GM18511 (cell line): ENCODE measurements at regions not wholly inside any gene's neighbourhood (a gene's known extent, or its start where the extent isn't known, plus 50 kb on each side); places are given as distances from the start of the nearest gene placed in this dataset.

Experiments used
- ATAC-seq: cut with Tn5 transposase; IDR thresholded peaks from one replicate; pipeline ENCODE4 v1.9.1; 2021; ENCODE audit warnings: mild to moderate bottlenecking, moderate library complexity; ENCODE audit not compliant: unreplicated experiment

DNA sequence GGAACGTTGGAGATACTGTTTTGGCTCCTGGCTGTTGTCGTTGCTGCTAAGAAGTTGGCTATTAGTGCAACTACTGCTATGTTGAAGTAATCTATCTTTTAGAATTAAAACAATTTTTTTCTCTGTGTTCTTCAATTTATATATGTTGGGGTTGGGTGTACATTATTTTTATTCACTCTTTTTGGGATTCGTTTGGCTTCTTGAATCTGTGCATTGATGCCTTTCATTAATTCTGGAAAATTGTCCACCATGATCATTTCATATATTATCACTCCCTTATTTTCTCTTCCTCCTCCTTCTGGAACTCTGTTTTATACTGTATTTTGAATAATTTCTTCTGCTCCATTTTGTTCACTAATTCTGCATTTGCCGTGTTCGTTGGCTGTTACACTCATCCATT, 199.5 kb upstream of the PLET1 start:
- ATAC-seq = no peak

DNA sequence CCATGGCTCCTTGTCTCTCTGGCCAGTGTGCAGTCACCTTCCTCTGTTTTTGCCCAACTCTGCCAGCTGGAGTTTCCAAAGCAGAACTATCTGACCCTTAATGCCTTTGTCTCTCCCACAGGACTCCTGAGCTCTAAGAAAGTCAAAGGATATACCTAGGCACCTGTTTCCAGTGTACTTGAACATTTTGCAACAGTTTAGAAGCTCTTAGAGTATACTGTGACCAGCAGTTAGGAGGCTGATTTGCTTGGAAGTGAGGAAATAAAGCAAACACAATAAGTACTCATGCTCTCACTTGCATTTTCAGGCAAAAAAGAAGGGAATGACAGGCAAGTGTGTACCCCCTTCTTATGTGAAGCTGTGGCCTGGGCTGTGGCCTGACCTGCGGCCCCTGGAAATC, 204.3 kb upstream of the PLET1 start:
- ATAC-seq = no peak

DNA sequence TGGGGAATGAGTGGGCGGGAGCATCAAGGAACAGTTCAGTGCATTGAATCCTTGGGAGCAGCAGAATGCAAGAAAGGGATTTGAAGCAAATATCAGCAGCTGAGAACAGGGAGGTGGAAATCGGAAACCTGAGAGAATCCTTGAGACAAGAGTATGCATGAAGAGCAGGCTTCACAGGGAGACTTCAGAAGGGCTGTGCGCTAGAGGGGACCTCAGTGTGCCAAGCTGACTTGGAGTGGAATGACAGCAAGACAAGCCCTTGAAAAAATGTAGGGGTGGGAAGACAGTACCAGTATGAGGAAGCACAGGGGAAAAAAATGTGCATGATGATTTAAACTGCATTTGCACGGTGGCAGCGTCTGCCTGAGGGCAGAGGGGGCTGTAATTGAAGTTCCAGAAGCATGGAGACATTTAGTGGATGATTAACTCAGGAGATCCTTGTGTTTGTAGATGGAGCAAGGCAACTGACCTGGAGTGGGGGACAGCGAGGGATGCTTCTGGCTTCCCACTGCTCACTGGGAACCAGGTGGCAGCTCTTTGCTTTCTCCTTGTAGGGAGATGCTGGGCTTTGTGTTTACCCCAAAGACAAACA, 204.9 kb upstream of the PLET1 start:
- no peak for ATAC-seq

DNA sequence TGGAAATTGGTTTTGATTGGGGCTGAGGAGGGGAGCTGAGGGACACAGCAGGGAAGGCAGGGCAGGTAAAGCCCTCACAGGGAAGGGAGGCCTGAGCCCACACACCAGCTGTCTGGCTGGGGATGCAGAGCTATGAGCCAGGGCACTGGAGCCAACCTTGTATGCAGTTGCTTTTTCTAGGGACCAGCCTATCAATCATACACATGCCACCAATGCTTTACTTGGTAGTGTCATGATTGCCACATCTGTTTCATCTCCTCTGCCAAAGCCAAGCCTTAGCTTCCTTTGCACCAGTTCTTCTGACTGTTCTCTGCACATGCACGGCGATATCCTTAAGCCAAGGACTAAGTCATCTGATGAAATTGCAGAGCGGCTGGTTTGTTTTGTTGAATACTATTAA, 207.1 kb upstream of the PLET1 start:
- no peak for ATAC-seq

DNA sequence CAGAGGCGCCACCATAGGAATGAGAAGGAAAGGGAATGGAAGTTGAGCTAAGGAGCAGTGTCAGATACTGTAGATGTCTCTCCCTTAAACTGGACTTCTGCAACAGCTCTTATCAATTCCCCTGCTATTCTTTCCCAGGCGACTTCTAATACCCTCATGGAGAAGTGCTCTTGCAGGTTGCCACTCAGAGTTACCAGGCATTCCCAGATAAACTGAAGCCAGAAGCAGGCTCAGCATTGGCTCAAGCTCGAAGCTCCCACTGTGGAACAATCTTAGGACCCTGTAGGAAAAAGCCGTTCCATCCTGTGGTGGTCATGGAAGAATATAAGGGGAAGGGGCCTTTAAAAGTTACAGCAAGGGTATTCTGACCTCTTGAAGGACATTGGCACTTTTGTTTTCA, 208.7 kb upstream of the PLET1 start:
- ATAC-seq = no peak

DNA sequence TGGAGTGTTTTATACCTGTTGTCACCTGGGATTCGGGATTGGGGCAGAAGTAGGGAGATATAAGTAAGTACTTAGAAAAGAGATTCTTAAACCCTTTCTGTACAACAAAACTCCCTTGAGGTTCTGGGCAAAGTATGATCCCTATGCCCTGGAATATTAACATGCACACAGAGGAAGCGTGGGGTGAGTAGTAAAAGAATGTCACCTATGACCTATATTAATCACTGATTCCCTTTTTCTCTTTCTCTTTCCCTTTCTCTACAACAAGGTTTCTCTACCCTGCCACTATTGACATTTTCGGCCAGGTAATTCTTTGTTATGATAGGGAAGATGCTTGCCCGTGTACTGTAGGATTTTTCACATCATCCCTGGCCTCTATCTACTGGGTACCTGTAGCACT, 209.7 kb upstream of the PLET1 start:
- no peak for ATAC-seq

DNA sequence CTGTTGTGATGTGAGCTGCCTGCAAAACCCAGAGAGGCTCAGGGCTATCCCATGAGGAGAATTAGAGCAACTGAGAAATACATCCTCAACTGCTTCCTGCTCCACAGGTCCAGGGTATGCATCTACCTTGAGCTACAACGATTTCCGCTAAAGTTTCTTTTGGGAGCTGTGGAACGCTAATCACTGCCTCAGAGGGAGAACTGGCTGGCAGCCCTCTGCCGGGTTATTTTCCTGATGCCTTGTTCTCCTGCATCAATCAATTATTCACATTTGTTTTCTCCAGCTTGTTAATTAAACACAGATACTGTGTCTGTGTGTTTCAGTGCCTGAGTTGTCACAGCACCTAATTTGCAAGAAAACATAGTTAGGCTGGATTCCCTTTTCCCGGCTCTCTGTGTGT, 211.1 kb upstream of the PLET1 start:
- no peak for ATAC-seq

DNA sequence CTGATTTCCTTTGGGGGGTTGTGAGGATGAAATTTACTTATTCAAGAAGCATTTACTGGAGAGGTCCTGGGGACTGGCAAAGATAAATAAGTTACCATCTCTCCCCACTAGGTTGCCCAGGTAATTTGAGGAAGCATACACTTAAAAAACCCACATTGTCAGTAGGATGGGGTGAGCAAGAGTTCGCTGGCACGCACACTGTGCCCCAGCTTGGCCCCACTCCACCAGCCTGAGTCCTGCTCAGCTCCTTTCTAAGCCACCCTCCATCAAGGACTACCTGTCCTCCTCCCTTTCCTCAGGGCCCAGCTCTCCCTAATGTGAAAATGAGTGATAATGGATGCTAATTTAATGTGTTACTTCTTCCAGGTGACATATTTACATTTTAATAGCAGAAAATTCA, 216.5 kb upstream of the PLET1 start:
- no peak for ATAC-seq

DNA sequence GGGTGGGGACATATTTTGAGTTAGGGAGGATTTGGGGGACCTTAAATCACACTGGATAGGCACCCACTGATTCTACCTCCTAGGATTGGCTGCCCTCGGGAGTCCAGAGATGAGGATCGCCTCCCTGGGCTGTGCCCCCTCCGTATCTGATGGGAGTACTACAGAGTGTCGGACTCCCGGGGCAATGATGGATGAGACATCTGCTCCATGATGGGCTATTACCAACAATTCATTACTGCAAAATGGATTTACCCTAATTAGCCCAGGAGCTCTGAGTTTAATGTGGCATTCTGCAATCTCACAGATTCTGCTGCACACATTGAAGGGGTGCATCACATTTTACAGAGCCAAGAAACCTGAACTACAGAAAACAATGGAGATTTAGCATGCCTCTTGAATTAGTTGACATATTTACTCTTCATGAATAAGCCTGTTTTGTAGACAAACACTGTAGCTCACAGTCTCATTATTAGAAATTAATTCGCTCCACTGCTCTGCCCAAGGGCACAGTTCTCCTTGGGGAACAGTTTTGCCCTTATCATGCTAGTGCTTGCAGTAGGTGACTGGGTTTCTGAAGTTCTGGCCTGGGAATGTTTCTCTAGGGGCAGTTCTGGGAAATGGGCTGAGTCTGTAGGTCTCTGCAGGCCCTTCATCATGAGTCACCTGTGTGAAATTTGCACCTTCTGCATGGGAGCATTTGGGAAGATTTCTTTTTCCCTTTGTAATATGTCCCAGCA, 217.1 kb upstream of the PLET1 start:
- no peak for ATAC-seq

DNA sequence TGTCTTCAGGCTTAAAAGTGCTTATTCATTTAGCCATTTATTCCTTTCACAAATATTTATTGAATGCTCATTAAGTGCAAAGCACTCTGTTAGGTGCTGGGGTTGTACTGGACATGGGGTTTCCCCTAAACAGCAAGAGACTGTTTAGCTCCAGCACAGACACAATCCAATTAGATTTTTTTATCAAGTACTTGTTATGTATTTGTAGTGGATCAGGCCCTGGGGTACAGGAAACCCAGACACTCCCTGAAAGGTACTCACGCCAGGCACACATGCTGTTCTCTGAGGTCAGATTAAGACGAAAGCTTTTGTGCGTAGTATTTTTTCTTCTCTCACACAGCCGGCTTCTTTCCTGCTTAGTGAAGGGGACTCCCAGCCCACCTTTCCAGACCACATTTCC, 218.1 kb upstream of the PLET1 start:
- no peak for ATAC-seq

DNA sequence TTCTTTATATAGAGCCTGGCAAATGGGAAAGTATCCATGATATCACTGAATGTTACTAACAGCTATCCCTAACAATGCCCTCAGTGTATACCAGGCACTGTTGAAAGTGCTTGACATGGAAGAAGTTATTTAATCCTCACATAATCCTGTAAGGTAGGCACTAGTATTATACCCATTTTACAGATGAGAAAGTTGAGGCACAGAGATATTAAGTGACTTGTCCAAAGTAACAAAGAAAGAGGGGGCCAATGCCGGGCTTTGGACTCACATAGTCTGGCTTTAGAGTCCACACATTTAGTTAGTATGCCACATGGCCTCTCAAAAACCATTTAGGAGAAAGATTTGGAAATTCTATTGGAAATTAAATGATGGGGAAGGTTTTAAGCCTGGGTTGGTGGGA, 220.8 kb upstream of the PLET1 start:
- ATAC-seq = no peak

DNA sequence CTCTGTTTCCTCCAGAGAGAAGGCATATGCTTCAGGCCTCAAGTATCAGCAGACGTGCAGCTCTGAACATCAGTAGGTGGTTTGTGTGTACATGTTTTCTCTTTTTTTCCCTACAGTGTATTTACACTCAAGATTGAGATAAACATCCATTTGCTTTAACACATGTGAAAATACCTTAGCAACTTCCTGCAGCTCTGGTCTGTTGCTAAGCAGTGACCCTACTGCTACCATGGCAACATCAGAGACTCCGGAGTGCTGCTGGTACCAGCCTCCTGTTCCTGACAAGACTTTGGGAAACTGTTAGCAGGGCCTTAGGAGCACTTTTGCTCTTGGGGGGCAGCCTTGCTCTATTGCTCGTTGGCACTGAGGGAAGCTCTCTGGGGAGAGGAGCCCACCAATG, 221.2 kb upstream of the PLET1 start:
- no peak for ATAC-seq

DNA sequence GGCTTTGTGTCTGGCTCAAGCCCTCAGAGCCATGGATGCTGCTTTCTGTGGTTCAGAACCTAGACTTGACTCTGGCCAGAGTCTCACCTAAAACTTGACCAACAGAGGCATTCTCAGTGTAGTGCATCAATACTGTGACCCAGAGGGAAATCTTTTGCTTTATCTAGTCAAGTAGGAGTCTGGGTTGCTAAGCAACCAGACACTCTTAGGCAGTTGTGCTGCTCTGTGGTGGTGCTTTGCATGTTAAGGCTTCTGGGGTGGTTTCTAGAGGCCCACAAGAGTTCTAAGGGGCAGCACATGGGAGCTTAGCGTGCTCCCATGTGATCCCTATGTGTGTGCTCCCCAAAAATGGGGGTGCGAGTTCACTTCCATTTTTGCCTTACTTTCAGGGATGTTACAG, 224.6 kb upstream of the PLET1 start:
- no peak for ATAC-seq

DNA sequence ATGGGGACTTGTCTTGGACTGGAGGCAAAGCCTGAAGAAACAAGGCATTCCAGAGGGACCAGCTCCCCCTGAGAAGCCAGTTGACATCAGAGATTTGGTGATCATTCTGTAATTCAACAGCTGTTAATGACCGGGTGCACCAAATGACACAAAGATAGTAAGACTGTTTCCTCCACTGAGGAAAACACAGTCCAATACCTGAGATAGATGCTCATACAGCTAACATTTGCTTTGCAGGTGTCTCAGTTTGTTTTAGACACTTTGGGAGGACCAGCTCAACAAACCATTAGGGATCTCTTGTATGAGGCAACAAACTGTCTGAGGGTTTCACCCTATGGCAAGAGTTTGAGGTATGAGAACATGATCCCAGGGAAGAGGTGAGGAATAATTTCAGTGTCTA, 237.2 kb upstream of the PLET1 start:
- no peak for ATAC-seq

DNA sequence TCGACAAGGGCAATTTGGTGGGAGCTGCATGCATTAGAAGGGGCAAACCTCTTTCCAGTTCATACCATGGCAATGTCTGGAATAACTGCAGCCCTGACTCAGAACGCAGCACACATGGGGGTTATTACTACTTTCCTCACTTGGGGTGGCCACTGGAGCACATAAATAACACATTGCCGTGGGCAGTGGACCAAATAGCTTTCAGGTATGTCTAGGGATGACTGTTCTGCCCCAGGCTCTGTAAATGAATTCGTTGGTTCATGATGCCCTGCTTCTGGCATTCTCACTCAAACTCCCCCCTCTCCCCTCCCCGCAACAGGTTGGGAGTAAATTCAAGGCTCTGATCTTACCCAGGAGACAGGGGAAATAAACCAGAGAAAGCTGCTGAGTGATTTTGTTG, 238.0 kb upstream of the PLET1 start:
- no peak for ATAC-seq

DNA sequence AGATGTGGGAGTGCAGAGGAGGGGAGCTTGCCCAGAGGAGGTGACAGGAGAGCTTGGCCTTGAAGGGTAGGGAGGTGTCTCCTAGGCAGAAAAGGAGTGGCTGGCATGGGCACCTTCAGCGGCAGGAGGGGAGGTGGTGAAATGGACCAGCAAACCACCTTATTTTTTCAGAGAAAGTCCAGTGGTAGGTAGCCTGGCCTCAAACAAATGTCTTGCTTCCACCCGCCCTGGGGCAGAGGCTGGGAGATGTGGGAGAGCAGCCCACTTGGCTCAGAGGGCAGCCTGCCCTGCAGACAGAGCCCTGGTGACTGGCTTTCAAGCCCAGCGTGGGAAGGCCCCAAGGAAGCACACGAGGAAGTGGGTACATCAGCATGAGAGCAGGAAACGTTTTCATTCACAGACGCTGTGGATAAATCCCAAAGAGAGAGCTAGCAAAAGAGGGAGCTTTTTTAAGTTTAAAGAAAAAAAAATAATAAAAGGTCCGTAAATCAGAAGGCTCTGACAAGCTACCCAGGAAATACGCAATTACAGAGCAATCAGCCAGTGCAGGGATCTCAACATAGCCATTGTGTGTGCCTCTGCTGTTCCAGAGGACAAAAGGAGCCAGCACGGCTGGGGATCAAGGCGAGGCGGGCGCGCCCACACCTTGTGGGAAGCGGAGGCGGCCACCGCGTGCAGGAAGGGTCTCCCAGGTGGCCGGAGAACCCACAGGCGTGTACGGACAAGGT, 238.7 kb upstream of the PLET1 start:
- ATAC-seq = no peak

DNA sequence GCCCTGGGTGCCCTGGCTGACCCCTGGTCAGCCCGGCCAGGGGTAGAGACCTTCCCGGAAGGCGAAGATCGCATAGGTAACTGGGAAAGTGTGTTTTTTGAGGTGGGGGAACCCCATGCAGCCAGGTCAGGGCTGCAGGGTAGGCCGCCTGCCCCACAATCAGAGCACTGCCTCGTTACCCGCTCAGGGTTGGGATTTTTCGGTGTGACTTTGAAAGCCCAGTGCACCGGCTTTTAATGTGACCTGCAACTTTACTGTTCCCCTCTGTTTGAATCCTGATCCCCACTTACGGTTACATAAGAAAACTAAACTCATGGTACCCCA, 239.2 kb upstream of the PLET1 start:
- no peak for ATAC-seq

DNA sequence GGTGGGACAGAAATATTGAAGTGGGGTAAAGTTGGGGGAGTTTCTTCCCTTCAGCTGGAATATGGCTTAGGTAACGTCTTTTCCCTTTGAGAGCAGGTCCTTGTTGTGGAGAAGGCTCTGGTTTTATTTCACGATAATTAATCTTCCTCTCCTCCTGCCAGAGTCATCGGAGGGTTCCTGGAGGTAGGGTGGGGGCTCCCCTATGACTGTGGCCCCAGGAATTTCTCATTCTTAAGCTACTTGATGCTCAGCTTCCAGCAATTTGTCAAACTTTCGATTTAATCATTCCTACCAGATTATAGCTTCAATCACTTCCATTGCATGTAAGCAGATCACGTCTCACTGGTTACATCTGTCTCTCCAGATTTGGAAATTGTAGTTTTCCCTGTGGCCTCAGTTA, 242.8 kb upstream of the PLET1 start:
- no peak for ATAC-seq

DNA sequence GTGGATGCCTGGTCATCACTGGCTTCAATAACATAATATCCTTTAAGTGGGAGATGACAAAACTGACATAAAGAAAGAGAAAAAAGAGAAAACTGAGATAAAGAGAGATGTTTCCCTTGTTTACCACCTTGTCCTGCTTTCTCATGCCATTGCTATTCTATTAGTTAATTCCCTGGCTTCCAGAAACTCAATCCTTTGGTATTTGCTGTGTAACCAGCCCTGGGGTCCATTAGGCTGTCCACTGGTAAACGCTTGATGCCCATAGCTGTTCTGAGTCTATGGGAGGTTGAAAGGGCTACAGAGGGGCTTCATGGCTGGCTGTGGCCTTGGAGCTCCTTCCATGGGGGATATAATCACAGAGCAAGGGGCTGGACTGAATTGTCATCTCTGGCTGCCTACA, 243.4 kb upstream of the PLET1 start:
- ATAC-seq = no peak

DNA sequence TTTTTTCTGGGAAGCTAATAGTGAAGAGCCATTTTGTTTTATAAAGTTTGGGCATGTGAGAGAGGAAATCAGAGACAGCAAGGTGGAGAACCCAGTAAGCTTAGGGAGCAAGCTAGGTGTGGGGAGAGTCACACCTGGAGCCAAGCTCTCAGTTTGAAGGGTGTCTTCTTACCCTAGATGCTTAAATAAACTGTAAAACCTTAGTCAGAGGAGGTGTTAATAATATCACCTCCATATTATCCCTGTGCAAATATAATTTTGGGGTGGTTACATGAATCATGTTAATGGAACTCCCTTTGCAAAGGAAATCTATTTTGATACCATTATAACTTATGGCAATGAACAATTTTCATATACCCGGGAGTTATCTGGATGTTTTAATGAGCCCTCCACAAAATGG, 246.2 kb upstream of the PLET1 start:
- no peak for ATAC-seq

DNA sequence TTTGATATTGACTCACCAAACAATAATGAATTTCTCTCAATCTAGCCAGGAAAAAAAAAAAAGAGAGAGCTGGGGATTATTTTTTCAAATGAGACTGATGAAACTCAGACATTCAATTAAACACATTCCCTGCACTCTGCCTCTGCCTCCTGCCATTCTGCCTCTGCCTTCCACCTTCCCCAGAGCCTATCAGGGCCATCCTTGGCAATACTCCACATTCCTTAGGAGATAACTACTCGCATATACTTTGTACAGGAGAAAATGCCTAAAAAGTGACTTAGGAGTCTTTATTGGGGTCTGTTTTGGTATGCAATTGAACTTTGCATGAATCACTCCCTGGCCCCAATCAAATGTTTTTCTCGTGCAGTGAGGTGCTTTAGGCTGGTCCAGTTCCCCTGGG, 246.6 kb upstream of the PLET1 start:
- no peak for ATAC-seq

DNA sequence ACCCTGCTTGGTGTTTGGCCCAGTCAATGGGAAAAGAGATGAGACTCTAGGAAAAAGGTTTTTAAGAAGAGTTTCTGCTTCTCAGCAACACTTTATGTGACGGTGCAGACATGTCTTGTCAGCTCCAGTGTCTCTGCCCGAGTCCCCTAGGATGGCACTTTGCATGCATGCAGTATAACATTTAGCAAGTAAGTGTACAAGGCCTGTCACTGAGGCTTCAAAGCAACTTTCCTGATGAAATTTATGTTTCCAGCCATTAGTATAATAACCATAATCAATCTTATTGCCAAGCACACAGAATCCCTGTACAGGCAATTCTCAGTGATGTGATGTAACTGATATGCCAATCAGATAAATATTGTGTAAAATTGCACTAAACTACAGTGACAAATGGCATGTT, 248.1 kb upstream of the PLET1 start:
- no peak for ATAC-seq

DNA sequence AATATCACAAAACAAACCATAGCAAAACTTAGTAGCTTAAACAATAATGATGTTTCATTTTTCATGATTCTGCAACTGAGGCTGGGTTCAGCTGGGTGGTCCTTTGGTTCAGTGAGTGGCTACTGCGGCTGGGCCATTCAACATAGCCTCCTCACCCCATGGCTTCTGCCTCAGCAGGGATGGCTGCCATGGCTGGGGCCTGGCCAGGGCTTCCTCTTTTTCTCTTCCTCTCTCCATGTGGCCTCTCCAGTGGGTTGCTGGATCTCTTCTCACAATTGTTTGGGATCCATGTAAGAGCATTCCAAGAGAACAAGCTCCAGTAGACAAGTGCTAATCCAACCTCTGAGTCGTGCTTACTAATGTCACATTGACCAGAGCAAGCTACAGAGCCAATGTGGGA, 248.6 kb upstream of the PLET1 start:
- no peak for ATAC-seq
